Keratinocyte (primary cell): ENCODE measurements at regions not wholly inside any gene's neighbourhood (a gene's known extent, or its start where the extent isn't known, plus 50 kb on each side); places are given as distances from the start of the nearest gene placed in this dataset.

ENCODE experiments used
- DNase-seq: peaks from one replicate; pipeline ENCODE4 v3.0.0-alpha.2; 2011; ENCODE audit warnings: low read depth, missing footprints, low spot score
- FAIRE-seq: peaks from 2 replicates; lab custom pipeline; 2011; peaks lifted over from hg19 to GRCh38; lab: Jason Lieb, UNC
- H2AFZ ChIP-seq: 2 replicates; pipeline ENCODE4 v1.6.0; 2012; ENCODE audit warnings: low read length, control low read depth, inconsistent platforms; ENCODE audit not compliant: control insufficient read depth
- H3K27ac ChIP-seq: 2 replicates; pipeline ENCODE4 v1.5.1; 2011; ENCODE audit warnings: low read length; ENCODE audit not compliant: control insufficient read depth, insufficient read depth
- H3K27me3 ChIP-seq: 3 replicates; pipeline ENCODE4 v1.6.0; 2011; ENCODE audit warnings: low read length; ENCODE audit not compliant: control insufficient read depth, insufficient read depth; ENCODE audit errors: extremely low read depth
- H3K36me3 ChIP-seq, 2 experiments: 2 replicates in 1 of 2; 3 replicates in 1 of 2; pipeline ENCODE4 v1.5.1; 2011; ENCODE audit warnings: low read length in 2 of 2, mild to moderate bottlenecking in 1 of 2; ENCODE audit not compliant: control insufficient read depth in 2 of 2, insufficient read depth in 2 of 2; ENCODE audit errors: extremely low read depth in 1 of 2
- H3K4me1 ChIP-seq: 3 replicates; pipeline ENCODE4 v1.5.1; 2011; ENCODE audit warnings: low read length; ENCODE audit not compliant: control insufficient read depth, insufficient read depth; ENCODE audit errors: extremely low read depth
- H3K4me2 ChIP-seq: 3 replicates; pipeline ENCODE4 v1.6.0; 2011; ENCODE audit warnings: low read depth, low read length; ENCODE audit not compliant: control insufficient read depth, insufficient read depth; ENCODE audit errors: extremely low read depth
- H3K4me3 ChIP-seq, 3 experiments: fragments of 200-600 bp in 1 of 3; sonication (generic) in 1 of 3; 2 replicates in 2 of 3; 3 replicates in 1 of 3; pipeline ENCODE4 v1.5.1; 2011 to 2016; ENCODE audit warnings: low read length in 3 of 3, mild to moderate bottlenecking in 3 of 3, control low read depth in 2 of 3, inconsistent platforms in 1 of 3, low read depth in 1 of 3, mixed read lengths in 1 of 3, mixed run types in 1 of 3, moderate library complexity in 1 of 3; ENCODE audit not compliant: control insufficient read depth in 2 of 3, insufficient read depth in 2 of 3; ENCODE audit errors: extremely low read depth in 1 of 3
- H3K79me2 ChIP-seq: 2 replicates; pipeline ENCODE4 v1.6.0; 2012; ENCODE audit warnings: low read length; ENCODE audit not compliant: control insufficient read depth, insufficient read depth
- H3K9ac ChIP-seq: 3 replicates; pipeline ENCODE4 v1.6.0; 2011; ENCODE audit warnings: low read length; ENCODE audit not compliant: control insufficient read depth, insufficient read depth; ENCODE audit errors: extremely low read depth
- H3K9me1 ChIP-seq: 3 replicates; pipeline ENCODE4 v1.6.0; 2011; ENCODE audit warnings: low read length; ENCODE audit not compliant: control insufficient read depth, insufficient read depth; ENCODE audit errors: extremely low read depth
- H3K9me3 ChIP-seq: 2 replicates; pipeline ENCODE4 v1.5.1; 2012; ENCODE audit warnings: low read depth, low read length; ENCODE audit not compliant: control insufficient read depth
- H4K20me1 ChIP-seq: 3 replicates; pipeline ENCODE4 v1.6.0; 2011; ENCODE audit warnings: low read length; ENCODE audit not compliant: control insufficient read depth, insufficient read depth; ENCODE audit errors: extremely low read depth
- EZH2 ChIP-seq: IDR thresholded peaks from one replicate; pipeline ENCODE4 v1.6.1; 2012; ENCODE audit warnings: inconsistent platforms, mild to moderate bottlenecking, low read length, moderate library complexity
- dilution Hi-C: fragments of 300-500 bp; cut with MboI; formaldehyde crosslinking; loops from one replicate; pipeline ENCODE4 v1.7.0; 2020; ENCODE audit warnings: low sequenced_read_pairs; ENCODE audit not compliant: extremely low pct_ligation_motif_present
- TF ChIP-seq, protein P1 (sequence below), 3 experiments: IDR thresholded peaks in 1 of 3; conservative IDR thresholded peaks in 1 of 3; optimal IDR thresholded peaks in 1 of 3; 2 replicates in 2 of 3; 3 replicates in 1 of 3; pipeline versions ENCODE3 to v1.5.1; 2011; ENCODE audit warnings: low read length in 3 of 3, mild to moderate bottlenecking in 3 of 3, moderate library complexity in 2 of 3, control low read depth in 1 of 3, inconsistent platforms in 1 of 3; ENCODE audit not compliant: insufficient read depth in 2 of 3; ENCODE audit errors: extremely low read depth in 1 of 3

DNA sequence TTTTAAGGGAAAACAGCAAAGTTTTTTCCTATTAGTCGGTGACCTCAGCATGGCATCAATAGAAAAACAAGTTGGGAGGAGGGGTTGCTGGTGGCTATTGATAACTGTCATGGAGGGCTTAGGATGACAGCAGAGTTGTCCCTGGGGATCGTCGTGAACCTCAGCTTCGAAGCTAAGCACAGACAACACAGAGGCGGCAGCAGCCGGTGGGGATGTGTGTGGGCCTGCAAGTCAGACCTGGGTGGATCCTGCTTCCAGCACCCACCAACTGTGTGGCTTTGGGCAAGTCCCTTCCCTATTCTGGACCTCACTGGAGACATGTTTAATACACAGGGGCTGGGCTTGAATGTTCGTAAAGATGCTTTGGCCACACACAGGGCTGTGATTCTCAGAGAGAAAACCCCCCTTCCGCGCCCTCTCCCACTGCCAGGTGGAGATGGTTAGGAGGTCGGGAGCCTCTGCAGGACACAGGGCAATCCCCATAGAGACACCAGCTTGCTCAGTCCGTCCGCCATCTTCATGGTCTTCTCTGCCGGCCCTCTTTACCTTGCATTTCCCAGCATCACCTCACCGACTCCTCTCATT lies 83.1 kb upstream of the TOX2 start:
- TF ChIP-seq, protein P1, sequence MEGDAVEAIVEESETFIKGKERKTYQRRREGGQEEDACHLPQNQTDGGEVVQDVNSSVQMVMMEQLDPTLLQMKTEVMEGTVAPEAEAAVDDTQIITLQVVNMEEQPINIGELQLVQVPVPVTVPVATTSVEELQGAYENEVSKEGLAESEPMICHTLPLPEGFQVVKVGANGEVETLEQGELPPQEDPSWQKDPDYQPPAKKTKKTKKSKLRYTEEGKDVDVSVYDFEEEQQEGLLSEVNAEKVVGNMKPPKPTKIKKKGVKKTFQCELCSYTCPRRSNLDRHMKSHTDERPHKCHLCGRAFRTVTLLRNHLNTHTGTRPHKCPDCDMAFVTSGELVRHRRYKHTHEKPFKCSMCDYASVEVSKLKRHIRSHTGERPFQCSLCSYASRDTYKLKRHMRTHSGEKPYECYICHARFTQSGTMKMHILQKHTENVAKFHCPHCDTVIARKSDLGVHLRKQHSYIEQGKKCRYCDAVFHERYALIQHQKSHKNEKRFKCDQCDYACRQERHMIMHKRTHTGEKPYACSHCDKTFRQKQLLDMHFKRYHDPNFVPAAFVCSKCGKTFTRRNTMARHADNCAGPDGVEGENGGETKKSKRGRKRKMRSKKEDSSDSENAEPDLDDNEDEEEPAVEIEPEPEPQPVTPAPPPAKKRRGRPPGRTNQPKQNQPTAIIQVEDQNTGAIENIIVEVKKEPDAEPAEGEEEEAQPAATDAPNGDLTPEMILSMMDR (optimal IDR thresholded peaks at IDR 0.05 in 1 of 3, IDR thresholded peaks at IDR 0.05 in 1 of 3, conservative IDR thresholded peaks at IDR 0.05 in 1 of 3; ENCODE audit: extremely low read depth in 1 of 3, insufficient read depth in 2 of 3, low read length in 3 of 3) = no peak
- no peak for TF ChIP-seq EZH2
- Histone ChIP-seq H3K4me2 (no peak overlapping the region), H3K27me3 (peaks cover 3% of the 10 kb centered on the region), H4K20me1 (no peaks in the 10 kb centered on the region), H2AFZ (no peak overlapping the region), H3K9me3 (no peaks in the 10 kb centered on the region), H3K36me3 (no peaks in the 10 kb centered on the region), H3K9ac (no peak overlapping the region), H3K27ac (no peak overlapping the region), H3K79me2 (no peaks in the 10 kb centered on the region), H3K4me3 (no peak overlapping the region), H3K9me1 (no peaks in the 10 kb centered on the region), H3K4me1 (no peaks in the 10 kb centered on the region)
- dilution Hi-C loops = no loop called here
- no peak for DNase-seq
- FAIRE-seq = no peak

- TF ChIP-seq, protein P1 (optimal IDR thresholded peaks at IDR 0.05 in 1 of 3, IDR thresholded peaks at IDR 0.05 in 1 of 3, conservative IDR thresholded peaks at IDR 0.05 in 1 of 3; ENCODE audit: extremely low read depth in 1 of 3, insufficient read depth in 2 of 3, low read length in 3 of 3) = no peak
- no peak for TF ChIP-seq EZH2
- H3K27me3 ChIP-seq = peaks cover 3% of the 10 kb centered on the region
- FAIRE-seq = no peak
- no peak overlapping the region for H3K4me2 ChIP-seq
- DNase-seq = no peak
- H3K79me2 ChIP-seq = no peaks in the 10 kb centered on the region
- H3K9ac ChIP-seq = no peak overlapping the region
- H3K36me3 ChIP-seq = no peaks in the 10 kb centered on the region
- dilution Hi-C loops = no loop called here
- no peak overlapping the region for H3K27ac ChIP-seq
- H4K20me1 ChIP-seq = no peaks in the 10 kb centered on the region
- no peaks in the 10 kb centered on the region for H3K9me3 ChIP-seq
- H2AFZ ChIP-seq = no peak overlapping the region
- no peak overlapping the region for H3K4me3 ChIP-seq
- H3K4me1 ChIP-seq = no peaks in the 10 kb centered on the region
- H3K9me1 ChIP-seq = no peaks in the 10 kb centered on the region
Measured at GRCh38 chr20:43830883-43831282, 83.8 kb upstream of the TOX2 start.
